Activated T-helper 2 cell treated with anti-CD3 and anti-CD28 coated beads, Interferon-gamma antibody, Interleukin-2, Interleukin-4, amounts not matched to agents 10 μg/mL and 5 μg/mL and 100 μg/mL, durations not matched to agents 14 hours and 24 hours and 36 hours (primary cell): ENCODE measurements at regions not wholly inside any gene's neighbourhood (a gene's known extent, or its start where the extent isn't known, plus 50 kb on each side); places are given as distances from the start of the nearest gene placed in this dataset.
"Not testable (repeated sequence)": the region's sequence is repeated elsewhere in the genome, so short reads cannot be mapped to it uniquely, and the experiment has no call there.

ENCODE experiments used
- DNase-seq: peaks from one replicate; pipeline ENCODE4 v3.0.0; 2021; ENCODE audit warnings: low spot score
- H3K27ac Mint-ChIP-seq: one replicate; pipeline ENCODE4 v1.8.0; 2021; ENCODE audit warnings: mixed read lengths
- H3K27me3 Mint-ChIP-seq: one replicate; pipeline ENCODE4 v1.8.0; 2021; ENCODE audit warnings: low read depth, mixed read lengths
- H3K36me3 Mint-ChIP-seq: one replicate; pipeline ENCODE4 v1.8.0; 2021; ENCODE audit warnings: low read depth, mixed read lengths
- H3K4me1 Mint-ChIP-seq: one replicate; pipeline ENCODE4 v1.8.0; 2021; ENCODE audit warnings: low read depth, mixed read lengths
- H3K4me3 Mint-ChIP-seq: one replicate; pipeline ENCODE4 v1.8.0; 2021; ENCODE audit warnings: low read depth, mild to moderate bottlenecking, moderate library complexity, mixed read lengths
- H3K9me3 Mint-ChIP-seq: one replicate; pipeline ENCODE4 v1.8.0; 2021; ENCODE audit warnings: mixed read lengths
- intact Hi-C: fragments of 100-400 bp; cut with micrococcal nuclease; formaldehyde crosslinking; loops from one replicate; pipeline ENCODE4 v1.15.1; 2023

DNA sequence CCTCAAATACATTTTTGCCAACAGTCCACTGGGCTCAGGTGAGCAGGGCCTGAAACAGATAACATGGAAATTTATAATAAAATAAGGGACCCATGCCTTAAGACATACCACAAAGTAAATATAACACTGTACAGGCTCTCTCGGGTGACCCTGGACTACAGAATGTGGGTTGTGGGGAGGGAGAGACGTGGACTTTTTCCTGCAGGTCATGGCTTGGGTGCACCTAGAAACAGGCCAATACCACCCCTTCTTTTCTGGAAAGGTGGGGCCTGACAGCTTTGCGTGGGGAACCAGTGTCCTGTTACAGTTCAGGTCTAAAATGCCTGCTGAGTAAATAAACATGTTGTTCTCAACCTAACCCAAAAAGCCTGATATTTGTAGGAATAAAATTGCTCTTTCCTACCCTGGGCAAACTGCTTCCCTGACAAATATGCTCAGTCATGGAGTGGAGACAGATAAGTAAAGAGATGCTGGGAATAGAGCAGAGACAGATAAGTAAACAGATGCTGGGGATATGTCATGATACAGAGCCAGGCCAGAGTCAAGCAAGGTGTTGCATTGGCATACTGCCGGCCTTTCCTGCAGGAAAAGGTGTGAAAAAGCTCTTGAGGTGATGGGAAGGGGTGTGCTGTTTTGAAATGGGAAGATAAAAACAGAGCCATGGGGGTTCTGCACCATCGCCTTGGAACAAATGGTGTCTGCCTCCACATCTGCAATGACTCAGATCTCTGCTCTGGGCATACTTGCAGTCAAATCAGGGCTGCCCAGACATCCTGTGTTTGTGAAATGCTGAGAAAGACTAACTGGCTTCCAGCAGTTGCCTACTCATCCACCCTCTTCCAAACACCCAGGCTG, 535.6 kb downstream of the KCNJ18 start:
- H3K4me3 Mint-ChIP-seq, DNase-seq, intact Hi-C loops, H3K27ac Mint-ChIP-seq, H3K36me3 Mint-ChIP-seq, H3K27me3 Mint-ChIP-seq, H3K4me1 Mint-ChIP-seq: not testable (repeated sequence)
- H3K9me3 Mint-ChIP-seq: peaks cover 50% of the 10 kb centered on the region

DNA sequence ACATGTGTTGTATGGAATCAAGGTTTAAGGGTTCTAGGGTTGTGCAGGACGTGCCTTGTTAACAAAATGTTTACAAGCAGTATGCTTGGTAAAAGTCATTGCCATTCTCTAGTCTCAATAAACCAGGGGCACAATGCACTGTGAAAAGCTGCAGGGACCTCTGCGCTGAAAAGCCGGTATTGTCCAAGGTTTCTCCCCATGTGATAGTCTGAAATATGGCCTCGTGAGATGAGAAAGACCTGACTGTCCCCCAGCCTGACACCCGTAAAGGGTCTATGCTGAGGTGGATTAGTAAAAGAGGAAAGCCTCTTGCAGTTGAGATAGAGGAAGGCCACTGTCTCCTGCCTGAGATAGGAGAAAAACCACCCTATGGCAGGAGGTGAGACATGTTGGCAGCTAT, 537.5 kb downstream of the KCNJ18 start:
- H3K27me3 Mint-ChIP-seq, H3K27ac Mint-ChIP-seq, H3K4me3 Mint-ChIP-seq, DNase-seq, H3K4me1 Mint-ChIP-seq, H3K36me3 Mint-ChIP-seq, intact Hi-C loops: not testable (repeated sequence)
- peaks cover 50% of the 10 kb centered on the region for H3K9me3 Mint-ChIP-seq

GRCh38 chr17:22233382-22233781, 541.1 kb downstream of the KCNJ18 start:
- H3K9me3 Mint-ChIP-seq: peaks cover 33% of the 10 kb centered on the region
- intact Hi-C loops: no loop called here
- H3K27me3 Mint-ChIP-seq: no peaks in the 10 kb centered on the region
- no peak overlapping the region for H3K27ac Mint-ChIP-seq
- H3K4me3 Mint-ChIP-seq: no peak overlapping the region
- DNase-seq: no peak
- no peaks in the 10 kb centered on the region for H3K4me1 Mint-ChIP-seq
- H3K36me3 Mint-ChIP-seq: no peaks in the 10 kb centered on the region

- no peak for DNase-seq
- Mint-ChIP-seq H3K9me3 (peaks cover 33% of the 10 kb centered on the region), H3K4me1 (no peaks in the 10 kb centered on the region), H3K27ac (no peak overlapping the region), H3K36me3 (no peaks in the 10 kb centered on the region), H3K27me3 (no peaks in the 10 kb centered on the region), H3K4me3 (no peak overlapping the region)
- intact Hi-C loops: loop anchor here (10.0 kb wide), 1 partner anchor 58 kb away; no protein-coding TSS in a partner anchor
Measured at GRCh38 chr17:22242472-22242871, 550.1 kb downstream of the KCNJ18 start.

GRCh38 chr17:22251498-22251897, 559.2 kb downstream of the KCNJ18 start:
- Mint-ChIP-seq H3K9me3 (peaks cover 4% of the 10 kb centered on the region), H3K27ac (no peak overlapping the region), H3K4me1 (no peaks in the 10 kb centered on the region), H3K27me3 (no peaks in the 10 kb centered on the region), H3K36me3 (no peaks in the 10 kb centered on the region), H3K4me3 (no peak overlapping the region)
- DNase-seq: no peak
- intact Hi-C loops: no loop called here

GRCh38 chr17:22253007-22253406, 560.7 kb downstream of the KCNJ18 start:
- Mint-ChIP-seq H3K9me3 (peaks cover 4% of the 10 kb centered on the region), H3K27ac (no peak overlapping the region), H3K36me3 (no peaks in the 10 kb centered on the region), H3K4me3 (no peak overlapping the region), H3K27me3 (no peaks in the 10 kb centered on the region), H3K4me1 (no peaks in the 10 kb centered on the region)
- no peak for DNase-seq
- intact Hi-C loops: no loop called here

GRCh38 chr17:22265807-22266206, 573.5 kb downstream of the KCNJ18 start:
- DNase-seq: no peak
- peaks cover 45% of the 10 kb centered on the region for H3K9me3 Mint-ChIP-seq
- intact Hi-C loops: no loop called here
- no peaks in the 10 kb centered on the region for H3K27me3 Mint-ChIP-seq
- H3K4me1 Mint-ChIP-seq: no peaks in the 10 kb centered on the region
- H3K36me3 Mint-ChIP-seq: no peaks in the 10 kb centered on the region
- no peak overlapping the region for H3K4me3 Mint-ChIP-seq
- H3K27ac Mint-ChIP-seq: no peak overlapping the region

GRCh38 chr17:22266231-22266630, 573.9 kb downstream of the KCNJ18 start:
- H3K4me1 Mint-ChIP-seq: no peaks in the 10 kb centered on the region
- peaks cover 42% of the 10 kb centered on the region for H3K9me3 Mint-ChIP-seq
- H3K36me3 Mint-ChIP-seq: no peaks in the 10 kb centered on the region
- no peak for DNase-seq
- no peak overlapping the region for H3K27ac Mint-ChIP-seq
- intact Hi-C loops: no loop called here
- no peak overlapping the region for H3K4me3 Mint-ChIP-seq
- H3K27me3 Mint-ChIP-seq: no peaks in the 10 kb centered on the region

DNA sequence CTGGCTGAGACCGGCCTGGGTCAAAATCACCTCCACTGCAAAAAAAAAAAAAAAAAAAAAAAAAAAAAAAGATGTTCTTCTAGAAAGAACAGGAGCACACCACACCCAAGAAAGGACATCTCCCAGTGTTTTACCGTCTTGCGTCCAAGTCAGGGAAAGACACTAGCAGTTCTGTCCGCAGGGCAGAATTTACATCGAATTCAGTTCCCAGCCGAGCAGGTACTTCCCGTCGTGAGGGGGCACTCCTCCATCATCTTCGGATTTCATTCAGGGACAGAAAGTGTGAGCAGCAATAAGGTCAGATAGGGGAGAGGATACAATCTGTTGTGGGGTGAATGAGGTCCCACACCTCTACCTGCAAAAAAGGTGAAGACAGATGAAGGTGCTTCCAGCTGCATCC, 574.7 kb downstream of the KCNJ18 start:
- Mint-ChIP-seq H3K36me3 (no peaks in the 10 kb centered on the region), H3K4me1 (no peaks in the 10 kb centered on the region), H3K27me3 (no peaks in the 10 kb centered on the region), H3K4me3 (no peak overlapping the region), H3K27ac (no peak overlapping the region), H3K9me3 (peaks cover 47% of the 10 kb centered on the region)
- intact Hi-C loops: no loop called here
- DNase-seq: no peak

DNA sequence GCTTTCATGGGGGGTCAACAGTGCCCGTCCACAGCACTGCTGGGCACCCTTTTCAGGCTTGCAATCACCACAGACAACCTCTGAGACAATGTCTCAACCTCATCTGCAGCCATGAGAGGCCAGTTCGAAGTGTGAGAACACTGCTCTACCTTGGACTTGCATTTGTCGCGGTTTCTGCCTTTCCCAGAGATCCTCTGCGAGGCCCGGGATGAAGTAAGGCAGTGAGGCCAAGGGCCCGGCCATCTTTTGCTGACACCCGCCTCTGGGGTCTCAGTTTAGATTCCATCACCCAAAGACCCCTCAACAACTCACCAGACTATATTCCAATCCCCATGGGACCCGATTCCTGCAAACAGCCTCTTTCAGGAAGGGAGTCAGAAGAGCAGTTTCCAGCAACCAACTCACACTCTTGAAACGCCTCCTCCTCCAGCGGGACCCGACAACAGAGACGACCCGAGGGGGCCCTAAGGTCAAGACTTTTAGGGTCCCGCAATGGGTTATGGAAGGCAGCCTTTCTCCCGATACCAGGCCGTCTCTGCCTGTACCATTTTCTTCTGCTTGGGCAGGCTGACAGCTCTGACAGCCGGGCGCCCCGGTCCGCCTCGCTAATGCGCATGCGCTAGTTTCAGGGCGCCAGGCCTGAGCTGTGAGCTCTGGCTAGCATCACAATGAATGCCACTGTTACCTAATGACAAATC, 576.0 kb downstream of the KCNJ18 start:
- Mint-ChIP-seq H3K36me3 (no peaks in the 10 kb centered on the region), H3K9me3 (peaks cover 52% of the 10 kb centered on the region), H3K4me3 (no peak overlapping the region), H3K27me3 (no peaks in the 10 kb centered on the region), H3K27ac (no peak overlapping the region), H3K4me1 (no peaks in the 10 kb centered on the region)
- DNase-seq: no peak
- intact Hi-C loops: no loop called here

DNA sequence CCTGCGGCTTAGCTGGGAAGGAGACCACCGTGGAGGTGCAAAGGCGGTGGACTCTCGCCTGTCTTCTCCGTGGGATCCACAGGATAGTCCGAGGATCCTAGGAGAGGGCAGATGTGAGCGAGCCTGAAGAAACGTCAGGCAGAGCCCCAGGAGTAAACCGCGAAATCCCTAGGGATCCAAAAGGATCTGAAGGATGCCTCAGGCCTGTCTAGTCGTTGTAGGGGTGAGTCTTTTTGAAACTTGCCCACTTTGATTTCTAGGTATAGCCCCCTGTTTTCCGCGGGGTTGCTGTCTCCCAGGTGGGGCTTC, 576.5 kb downstream of the KCNJ18 start:
- Mint-ChIP-seq H3K27me3 (no peaks in the 10 kb centered on the region), H3K27ac (no peak overlapping the region), H3K9me3 (peaks cover 52% of the 10 kb centered on the region), H3K36me3 (no peaks in the 10 kb centered on the region), H3K4me3 (no peak overlapping the region), H3K4me1 (no peaks in the 10 kb centered on the region)
- no peak for DNase-seq
- intact Hi-C loops: no loop called here

- no peaks in the 10 kb centered on the region for H3K36me3 Mint-ChIP-seq
- H3K27me3 Mint-ChIP-seq: no peaks in the 10 kb centered on the region
- H3K4me1 Mint-ChIP-seq: no peaks in the 10 kb centered on the region
- H3K9me3 Mint-ChIP-seq: peaks cover 57% of the 10 kb centered on the region
- no peak for DNase-seq
- intact Hi-C loops: no loop called here
- no peak overlapping the region for H3K27ac Mint-ChIP-seq
- H3K4me3 Mint-ChIP-seq: no peak overlapping the region
Measured at GRCh38 chr17:22270381-22270780, 578.1 kb downstream of the KCNJ18 start.

DNA sequence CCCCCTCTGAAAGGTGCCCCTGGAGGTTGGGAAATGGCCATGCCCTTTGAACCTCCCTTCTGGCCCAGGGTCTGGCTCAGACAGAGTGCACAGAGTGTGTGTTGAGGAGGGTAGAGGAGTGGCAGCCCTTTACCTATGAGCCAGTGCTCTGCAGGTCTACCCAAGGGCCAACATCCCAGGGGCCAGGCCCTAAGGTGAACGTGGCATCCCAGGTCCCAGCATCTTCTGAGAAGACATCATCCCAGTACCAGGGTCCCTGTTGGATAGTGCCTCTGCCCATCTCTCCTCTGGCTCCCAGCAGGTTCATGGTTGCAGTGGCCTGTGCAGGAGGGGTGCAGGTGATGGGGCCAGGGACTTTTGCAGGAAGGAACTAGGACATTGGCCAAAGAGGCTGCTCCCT, 578.5 kb downstream of the KCNJ18 start:
- H3K27ac Mint-ChIP-seq, H3K4me1 Mint-ChIP-seq, DNase-seq, H3K27me3 Mint-ChIP-seq, H3K36me3 Mint-ChIP-seq, intact Hi-C loops, H3K4me3 Mint-ChIP-seq: not testable (repeated sequence)
- H3K9me3 Mint-ChIP-seq: peaks cover 57% of the 10 kb centered on the region
